Fibroblast of lung (primary cell): ENCODE measurements at regions not wholly inside any gene's neighbourhood (a gene's known extent, or its start where the extent isn't known, plus 50 kb on each side); places are given as distances from the start of the nearest gene placed in this dataset.

Experiments used
- EZH2 ChIP-seq: IDR thresholded peaks from 2 replicates; pipeline ENCODE4 v1.5.1; 2012; ENCODE audit warnings: low read length, control low read depth, mild to moderate bottlenecking; ENCODE audit errors: missing control alignments
- TF ChIP-seq, protein P1 (sequence below), 2 donors: IDR thresholded peaks in 1 of 2; conservative IDR thresholded peaks in 1 of 2; 1 replicate in 1 of 2; 2 replicates in 1 of 2; pipeline ENCODE4 v1.5.1; 2011 to 2012; ENCODE audit warnings: low read length in 2 of 2, control low read depth in 1 of 2, inconsistent platforms in 1 of 2, low read depth in 1 of 2, mild to moderate bottlenecking in 1 of 2

DNA sequence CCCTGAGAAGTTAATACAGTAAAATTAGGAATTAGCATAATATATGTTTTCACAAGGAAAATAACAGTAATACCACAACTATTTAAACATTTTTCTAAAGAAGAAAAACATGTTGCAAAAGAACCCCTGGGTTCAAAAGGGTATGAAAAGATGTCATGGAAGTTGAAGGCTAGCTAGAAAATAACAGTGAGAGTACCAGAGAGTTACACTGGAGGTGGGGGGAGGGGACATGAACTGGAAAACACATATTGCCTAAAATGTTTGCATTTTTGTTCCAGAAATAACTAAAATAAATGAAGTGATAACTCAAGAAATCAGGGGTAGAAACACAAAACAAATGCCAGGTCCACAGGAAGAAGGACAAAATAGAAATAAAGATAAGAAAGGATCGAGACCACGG lies 336.6 kb upstream of the MAD2L1 start:
- TF ChIP-seq EZH2, result no peak
- TF ChIP-seq, protein P1, sequence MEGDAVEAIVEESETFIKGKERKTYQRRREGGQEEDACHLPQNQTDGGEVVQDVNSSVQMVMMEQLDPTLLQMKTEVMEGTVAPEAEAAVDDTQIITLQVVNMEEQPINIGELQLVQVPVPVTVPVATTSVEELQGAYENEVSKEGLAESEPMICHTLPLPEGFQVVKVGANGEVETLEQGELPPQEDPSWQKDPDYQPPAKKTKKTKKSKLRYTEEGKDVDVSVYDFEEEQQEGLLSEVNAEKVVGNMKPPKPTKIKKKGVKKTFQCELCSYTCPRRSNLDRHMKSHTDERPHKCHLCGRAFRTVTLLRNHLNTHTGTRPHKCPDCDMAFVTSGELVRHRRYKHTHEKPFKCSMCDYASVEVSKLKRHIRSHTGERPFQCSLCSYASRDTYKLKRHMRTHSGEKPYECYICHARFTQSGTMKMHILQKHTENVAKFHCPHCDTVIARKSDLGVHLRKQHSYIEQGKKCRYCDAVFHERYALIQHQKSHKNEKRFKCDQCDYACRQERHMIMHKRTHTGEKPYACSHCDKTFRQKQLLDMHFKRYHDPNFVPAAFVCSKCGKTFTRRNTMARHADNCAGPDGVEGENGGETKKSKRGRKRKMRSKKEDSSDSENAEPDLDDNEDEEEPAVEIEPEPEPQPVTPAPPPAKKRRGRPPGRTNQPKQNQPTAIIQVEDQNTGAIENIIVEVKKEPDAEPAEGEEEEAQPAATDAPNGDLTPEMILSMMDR (conservative IDR thresholded peaks at IDR 0.05 in 1 of 2, IDR thresholded peaks at IDR 0.05 in 1 of 2; ENCODE audit: low read depth in 1 of 2, low read length in 2 of 2), result no peak
